ENCODE measurements at regions not wholly inside any gene's neighbourhood (a gene's known extent, or its start where the extent isn't known, plus 50 kb on each side); places are given as distances from the start of the nearest gene placed in this dataset.

GRCh38 chr10:131758062-131758938 is 142.5 kb upstream of the PPP2R2D start:
- no peaks in the 10 kb centered on the region for H3K27me3 ChIP-seq (ENCODE audit: control insufficient read depth in 2 of 2, insufficient read depth in 2 of 2, low read length in 2 of 2)
- Mint-ChIP-seq H3K27ac (no peak overlapping the region), H3K27me3 (ENCODE audit: low read depth in 3 of 3) (peaks cover 0 to 5% (median 1%) of the 10 kb centered on the region in 3 donors), H3K9me3 (peaks cover 0 to 3% (median 0%) of the 10 kb centered on the region in 7 donors), H3K4me1 (no peaks in the 10 kb centered on the region), H3K4me3 (no peak overlapping the region), H3K36me3 (no peaks in the 10 kb centered on the region)
- no peaks in the 10 kb centered on the region for H3K9me3 ChIP-seq (replicated peaks in 1 of 2; ENCODE audit: control insufficient read depth in 1 of 2, insufficient read depth in 1 of 2, low read length in 2 of 2)
- no peak overlapping the region for H3K4me2 ChIP-seq (replicated peaks; ENCODE audit: extremely low read depth, low read length, poor library complexity, severe bottlenecking)
- no peaks in the 10 kb centered on the region for H3K4me1 ChIP-seq (ENCODE audit: control insufficient read depth in 1 of 2, insufficient read depth in 2 of 2, low read length in 2 of 2)
- no peaks in the 10 kb centered on the region for H3K36me3 ChIP-seq (replicated peaks in 1 of 2; ENCODE audit: control insufficient read depth in 1 of 2, insufficient read depth in 2 of 2, low read length in 2 of 2)
- no peaks in the 10 kb centered on the region for H3K79me2 ChIP-seq (ENCODE audit: insufficient read depth, low read length)
- no peak overlapping the region for H3K9ac ChIP-seq (ENCODE audit: insufficient read depth, low read length, poor library complexity, severe bottlenecking)
- no peak overlapping the region for H3K4me3 ChIP-seq (replicated peaks in 1 of 3; ENCODE audit: low read depth in 2 of 3, low read length in 3 of 3)
- no peaks in the 10 kb centered on the region for H4K20me1 ChIP-seq (ENCODE audit: insufficient read depth, low read length)
- no peak for DNase-seq
- 85% methylated on average over 18 of the region's 18 CpGs for WGBS (ENCODE audit: insufficient coverage)
- no peak for TF ChIP-seq CTCF (IDR thresholded peaks at IDR 0.05)
- no peak overlapping the region for H2AFZ ChIP-seq (ENCODE audit: insufficient read depth, low read depth, low read length, poor library complexity, severe bottlenecking)
- H3K27ac ChIP-seq (ENCODE audit: low read depth in 1 of 2, low read length in 2 of 2), result no peak overlapping the region
- intact Hi-C loops (cut with micrococcal nuclease), result no loop called here

GRCh38 chr10:131758939-131759301 is 141.9 kb upstream of the PPP2R2D start:
- Mint-ChIP-seq H3K27me3 (ENCODE audit: low read depth in 3 of 3) (peaks cover 1 to 5% (median 2%) of the 10 kb centered on the region in 3 donors), H3K27ac (no peak overlapping the region), H3K4me3 (no peak overlapping the region), H3K9me3 (peaks cover 0 to 3% (median 0%) of the 10 kb centered on the region in 7 donors), H3K4me1 (no peaks in the 10 kb centered on the region), H3K36me3 (no peaks in the 10 kb centered on the region)
- Histone ChIP-seq H3K27me3 (ENCODE audit: control insufficient read depth in 2 of 2, insufficient read depth in 2 of 2, low read length in 2 of 2) (no peaks in the 10 kb centered on the region), H3K36me3 (replicated peaks in 1 of 2; ENCODE audit: control insufficient read depth in 1 of 2, insufficient read depth in 2 of 2, low read length in 2 of 2) (no peaks in the 10 kb centered on the region), H3K9me3 (replicated peaks in 1 of 2; ENCODE audit: control insufficient read depth in 1 of 2, insufficient read depth in 1 of 2, low read length in 2 of 2) (no peaks in the 10 kb centered on the region), H3K4me1 (ENCODE audit: control insufficient read depth in 1 of 2, insufficient read depth in 2 of 2, low read length in 2 of 2) (no peaks in the 10 kb centered on the region), H3K4me2 (replicated peaks; ENCODE audit: extremely low read depth, low read length, poor library complexity, severe bottlenecking) (no peak overlapping the region), H3K79me2 (ENCODE audit: insufficient read depth, low read length) (no peaks in the 10 kb centered on the region), H4K20me1 (ENCODE audit: insufficient read depth, low read length) (no peaks in the 10 kb centered on the region), H3K27ac (ENCODE audit: low read depth in 1 of 2, low read length in 2 of 2) (no peak overlapping the region), H3K9ac (ENCODE audit: insufficient read depth, low read length, poor library complexity, severe bottlenecking) (no peak overlapping the region), H3K4me3 (replicated peaks in 1 of 3; ENCODE audit: low read depth in 2 of 3, low read length in 3 of 3) (no peak overlapping the region), H2AFZ (ENCODE audit: insufficient read depth, low read depth, low read length, poor library complexity, severe bottlenecking) (no peak overlapping the region)
- 91% methylated on average over 6 of the region's 9 CpGs for WGBS (ENCODE audit: insufficient coverage)
- intact Hi-C loops (cut with micrococcal nuclease), result no loop called here
- TF ChIP-seq CTCF (IDR thresholded peaks at IDR 0.05), result no peak
- no peak for DNase-seq

All from CD14-positive monocyte (primary cell).